K562 (cell line): ENCODE measurements at regions not wholly inside any gene's neighbourhood (a gene's known extent, or its start where the extent isn't known, plus 50 kb on each side); places are given as distances from the start of the nearest gene placed in this dataset.

Source experiments
- ATAC-seq: fragments of 200-7000 bp; cut with Tn5 transposase; 3 replicates; pipeline ENCODE4 v1.9.1; 2020; ENCODE audit warnings: moderate library complexity
- BruUV-seq: library from RNA; stranded (reverse); fragments of 400-500 nt; replicated peaks from 2 replicates; lab custom pipeline; 2021; lab: Mats Ljungman, UMichigan
- CTCF ChIA-PET: fragments of 300-600 bp; formaldehyde crosslinking; extraction: SDS; loops from one replicate; lab custom pipeline; 2021; ENCODE audit warnings: low intra/inter-chr PET ratio; lab: Yijun Ruan, JAX
- POLR2A ChIA-PET: fragments of 300-600, 350-650 bp; sonication (Branson Sonifier 250); formaldehyde crosslinking; extraction: SDS; loops from one replicate; lab custom pipeline; 2021; ENCODE audit warnings: antibody characterized with exemption, inconsistent platforms; lab: Yijun Ruan, JAX
- DNase-seq, 4 experiments: peaks; one replicate each; pipeline versions ENCODE4 v3.0.0 to v3.0.0-alpha.2; 2011 to 2018; ENCODE audit warnings: low spot score in 3 of 4, mixed read lengths in 3 of 4; ENCODE audit errors: extremely low read depth in 1 of 4
- FAIRE-seq: peaks from 2 replicates; lab custom pipeline; 2011; peaks lifted over from hg19 to GRCh38; lab: Jason Lieb, UNC
- H2AFZ ChIP-seq: 2 replicates; pipeline ENCODE4 v1.6.0; 2011; ENCODE audit warnings: low read depth, low read length, control low read depth, inconsistent platforms
- H3K27ac ChIP-seq: fragments of 200-600 bp; 3 replicates; pipeline ENCODE4 v1.8.0; 2011; ENCODE audit warnings: low read depth, mild to moderate bottlenecking, control low read depth, inconsistent platforms, low read length, moderate library complexity, mixed read lengths; ENCODE audit errors: extremely low read depth
- H3K27me3 ChIP-seq, 2 experiments: fragments of 300-600 bp in 1 of 2; 2 replicates in 1 of 2; 3 replicates in 1 of 2; pipeline versions ENCODE4 v1.6.0 to v1.8.0; 2011; ENCODE audit warnings: inconsistent platforms in 2 of 2, low read length in 2 of 2, mild to moderate bottlenecking in 1 of 2, mixed read lengths in 1 of 2, moderate library complexity in 1 of 2; ENCODE audit not compliant: control insufficient read depth in 2 of 2, insufficient read depth in 2 of 2
- H3K36me3 ChIP-seq: fragments of 300-600 bp; 3 replicates; pipeline ENCODE4 v1.8.0; 2011; ENCODE audit warnings: mild to moderate bottlenecking, low read length, inconsistent platforms; ENCODE audit not compliant: control insufficient read depth, insufficient read depth
- H3K4me1 ChIP-seq, 2 experiments: fragments of 200-600 bp in 1 of 2; replicated peaks in 1 of 2; 2 replicates in 1 of 2; 3 replicates in 1 of 2; pipeline versions ENCODE4 v1.5.1 to v1.8.0; 2011; ENCODE audit warnings: inconsistent platforms in 2 of 2, low read length in 2 of 2, mild to moderate bottlenecking in 1 of 2, mixed read lengths in 1 of 2, moderate library complexity in 1 of 2; ENCODE audit not compliant: control insufficient read depth in 2 of 2, insufficient read depth in 2 of 2
- H3K4me2 ChIP-seq: 2 replicates; pipeline ENCODE4 v1.6.1; 2011; ENCODE audit warnings: low read length, control low read depth, inconsistent platforms, mixed read lengths; ENCODE audit not compliant: insufficient read depth
- H3K4me3 ChIP-seq: fragments of 200-600 bp; sonication (generic), shearing (Covaris generic); 2 replicates; pipeline ENCODE4 v1.5.1; 2016; ENCODE audit warnings: control low read depth, inconsistent platforms
- H3K79me2 ChIP-seq: fragments of 200-600 bp; 3 replicates; pipeline ENCODE4 v1.8.0; 2011; ENCODE audit warnings: low read length, inconsistent platforms; ENCODE audit not compliant: control insufficient read depth, insufficient read depth
- H3K9ac ChIP-seq, 2 experiments: 2 replicates each; pipeline versions ENCODE4 v1.6.0 to v1.6.1; 2011; ENCODE audit warnings: low read depth in 2 of 2, low read length in 2 of 2, control low read depth in 1 of 2, inconsistent platforms in 1 of 2, mild to moderate bottlenecking in 1 of 2, mixed read lengths in 1 of 2; ENCODE audit not compliant: insufficient read depth in 1 of 2
- H3K9me1 ChIP-seq: one replicate; pipeline ENCODE4 v1.6.0; 2011; ENCODE audit warnings: inconsistent platforms, mild to moderate bottlenecking, low read length, moderate library complexity; ENCODE audit not compliant: control insufficient read depth, insufficient read depth
- H3K9me3 ChIP-seq: replicated peaks from 2 replicates; pipeline ENCODE4 v1.5.1; 2011; ENCODE audit warnings: low read depth, low read length, inconsistent platforms; ENCODE audit not compliant: control insufficient read depth, insufficient read depth
- H4K20me1 ChIP-seq: replicated peaks from 2 replicates; pipeline ENCODE4 v1.6.1; 2011; ENCODE audit warnings: low read length, inconsistent platforms, mixed read lengths; ENCODE audit not compliant: control insufficient read depth, insufficient read depth
- ATF2 ChIP-seq: sonication (generic); formaldehyde crosslinking; IDR thresholded peaks from 2 replicates; pipeline ENCODE4 v1.8.1; 2022; ENCODE audit warnings: missing genetic modification reagents
- ATF7 ChIP-seq: fragments of 450-650 bp; IDR thresholded peaks from 2 replicates; pipeline ENCODE4 v1.7.1; 2014; ENCODE audit warnings: mild to moderate bottlenecking, moderate library complexity
- E2F6 ChIP-seq, 2 experiments: IDR thresholded peaks; 2 replicates each; pipeline ENCODE4 v1.6.1; 2011; ENCODE audit warnings: borderline replicate concordance in 1 of 2, control low read depth in 1 of 2, low read depth in 1 of 2, low read length in 1 of 2, mild to moderate bottlenecking in 1 of 2, mixed read lengths in 1 of 2, moderate library complexity in 1 of 2; ENCODE audit not compliant: insufficient read depth in 1 of 2, insufficient read length in 1 of 2, poor library complexity in 1 of 2, severe bottlenecking in 1 of 2; ENCODE audit errors: extremely low read depth in 1 of 2
- EZH2 ChIP-seq: IDR thresholded peaks from 2 replicates; pipeline ENCODE4 v1.6.1; 2012; ENCODE audit warnings: low read depth, mild to moderate bottlenecking, inconsistent platforms, low read length, borderline replicate concordance
- IFI16 ChIP-seq: fragments of 250-450 bp; sonication (Bioruptor Pico); IDR thresholded peaks from 2 replicates; pipeline ENCODE4 v2.1.2; 2022; ENCODE audit warnings: mild to moderate bottlenecking, inconsistent platforms
- MAZ ChIP-seq, 2 experiments: fragments of 450-650 bp in 1 of 2; sonication (generic) in 1 of 2; formaldehyde crosslinking; IDR thresholded peaks in 1 of 2; conservative IDR thresholded peaks in 1 of 2; 2 replicates each; pipeline versions ENCODE4 v1.4.0 to v1.5.0; 2020; ENCODE audit warnings: mild to moderate bottlenecking in 1 of 2, missing genetic modification reagents in 1 of 2
- MYBL2 ChIP-seq, 2 experiments: fragments of 450-650 bp in 1 of 2; sonication (generic) in 1 of 2; formaldehyde crosslinking in 1 of 2; IDR thresholded peaks; 2 replicates each; pipeline versions ENCODE4 v1.6.1 to v1.8.1; 2017 to 2022; ENCODE audit warnings: borderline replicate concordance in 1 of 2, inconsistent platforms in 1 of 2, low read depth in 1 of 2, mild to moderate bottlenecking in 1 of 2, missing genetic modification reagents in 1 of 2, moderate library complexity in 1 of 2
- TFAP4 ChIP-seq: sonication (generic); formaldehyde crosslinking; IDR thresholded peaks from 2 replicates; pipeline ENCODE4 v1.8.0; 2022; ENCODE audit warnings: missing genetic modification reagents, mild to moderate bottlenecking, moderate library complexity, borderline replicate concordance
- THRA ChIP-seq: fragments of 450-650 bp; IDR thresholded peaks from 2 replicates; pipeline ENCODE4 v1.6.1; 2017; ENCODE audit warnings: mild to moderate bottlenecking, moderate library complexity
- ZNF134 ChIP-seq: fragments of 250-450 bp; sonication (Bioruptor Pico); conservative IDR thresholded peaks from 2 replicates; pipeline ENCODE4 v1.4.0; 2020
- ZNF668 ChIP-seq: fragments of 250-450 bp; sonication (Bioruptor Pico); IDR thresholded peaks from 2 replicates; pipeline ENCODE4 v1.8.0; 2022; ENCODE audit warnings: mild to moderate bottlenecking, inconsistent platforms
- WGBS: fragments of 100-300 bp; shearing (Covaris generic); methylation state at CpG from one replicate; pipeline ENCODE4 v1.1.6; 2016; ENCODE audit warnings: low coverage, mixed read lengths; ENCODE audit not compliant: insufficient coverage; ENCODE audit errors: missing lambda C conversion rate; 5-methylcytosine and 5-hydroxymethylcytosine counted together
- in situ Hi-C: fragments of 300-500 bp; cut with MboI; formaldehyde crosslinking; loops from 4 replicates; pipeline ENCODE4 v1.15.0; 2018; ENCODE audit warnings: inconsistent platforms, mixed read lengths
- intact Hi-C: fragments of 100-400 bp; cut with micrococcal nuclease; formaldehyde crosslinking; loops from 2 replicates; pipeline ENCODE4 v1.14.2; 2022
- TF ChIP-seq, protein P1 (sequence below): fragments of 450-650 bp; conservative IDR thresholded peaks from 2 replicates; pipeline ENCODE4 v1.6.1; 2016; ENCODE audit warnings: missing genetic modification characterization, low read depth, mild to moderate bottlenecking, control low read depth, missing compliant biosample characterization

DNA sequence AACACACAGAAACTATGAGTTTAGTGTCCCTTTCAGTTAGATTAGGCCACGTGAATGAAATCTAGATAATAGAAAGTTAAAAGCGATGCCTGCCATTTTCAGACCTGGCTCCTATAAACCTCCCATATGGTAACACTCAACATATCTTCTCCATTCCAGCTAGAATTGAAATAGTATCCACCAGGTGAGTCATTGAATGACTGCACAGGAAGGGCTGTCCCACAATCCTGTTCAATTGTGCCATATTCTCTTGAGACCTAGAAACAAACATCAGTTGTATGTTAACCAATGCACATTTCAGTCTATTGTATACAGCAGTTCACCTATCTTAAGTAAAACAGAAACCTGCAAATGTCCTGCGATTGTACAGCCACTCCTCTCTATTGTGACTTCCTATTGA lies 659.3 kb upstream of the SLIT2 start:
- DNase-seq: no peak
- intact Hi-C loops (no loop called here), in situ Hi-C loops (no loop called here)
- Histone ChIP-seq H3K4me1 (no peaks in the 10 kb centered on the region), H3K4me3 (no peak overlapping the region), H3K27me3 (no peaks in the 10 kb centered on the region), H3K9ac (no peak overlapping the region), H3K36me3 (no peaks in the 10 kb centered on the region), H3K9me3 (no peaks in the 10 kb centered on the region), H2AFZ (no peak overlapping the region), H4K20me1 (no peaks in the 10 kb centered on the region), H3K79me2 (no peaks in the 10 kb centered on the region), H3K4me2 (no peak overlapping the region), H3K9me1 (no peaks in the 10 kb centered on the region), H3K27ac (no peak overlapping the region)
- no peak for ATAC-seq
- BruUV-seq: no TSS peak
- CTCF ChIA-PET: no interaction called here
- TF ChIP-seq MYBL2 (IDR thresholded peaks at IDR 0.05; ENCODE audit: low read depth) (no peak), MYBL2 (CRISPR knock-in tag; IDR thresholded peaks at IDR 0.05; ENCODE audit: borderline replicate concordance) (no peak), ZNF668 (CRISPR knock-in tag) (no peak), EZH2 (no peak), E2F6 (IDR thresholded peaks at IDR 0.05; ENCODE audit: borderline replicate concordance in 1 of 2, extremely low read depth in 1 of 2, insufficient read depth in 1 of 2, insufficient read length in 1 of 2, low read depth in 1 of 2, low read length in 1 of 2, poor library complexity in 1 of 2, severe bottlenecking in 1 of 2) (no peak), ATF2 (CRISPR knock-in tag) (no peak), MAZ (CRISPR knock-in tag; conservative IDR thresholded peaks at IDR 0.05 in 1 of 2, IDR thresholded peaks at IDR 0.05 in 1 of 2) (no peak), ZNF134 (CRISPR knock-in tag) (no peak), ATF7 (no peak), IFI16 (CRISPR knock-in tag) (no peak), TFAP4 (no peak), THRA (no peak)
- TF ChIP-seq, protein P1, sequence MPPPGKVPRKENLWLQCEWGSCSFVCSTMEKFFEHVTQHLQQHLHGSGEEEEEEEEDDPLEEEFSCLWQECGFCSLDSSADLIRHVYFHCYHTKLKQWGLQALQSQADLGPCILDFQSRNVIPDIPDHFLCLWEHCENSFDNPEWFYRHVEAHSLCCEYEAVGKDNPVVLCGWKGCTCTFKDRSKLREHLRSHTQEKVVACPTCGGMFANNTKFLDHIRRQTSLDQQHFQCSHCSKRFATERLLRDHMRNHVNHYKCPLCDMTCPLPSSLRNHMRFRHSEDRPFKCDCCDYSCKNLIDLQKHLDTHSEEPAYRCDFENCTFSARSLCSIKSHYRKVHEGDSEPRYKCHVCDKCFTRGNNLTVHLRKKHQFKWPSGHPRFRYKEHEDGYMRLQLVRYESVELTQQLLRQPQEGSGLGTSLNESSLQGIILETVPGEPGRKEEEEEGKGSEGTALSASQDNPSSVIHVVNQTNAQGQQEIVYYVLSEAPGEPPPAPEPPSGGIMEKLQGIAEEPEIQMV: no peak
- POLR2A ChIA-PET: no interaction called here
- WGBS: 3% methylated on average over 3 of the region's 3 CpGs
- FAIRE-seq: no peak
